ENCODE measurements at regions not wholly inside any gene's neighbourhood (a gene's known extent, or its start where the extent isn't known, plus 50 kb on each side); places are given as distances from the start of the nearest gene placed in this dataset.
A peak's percentile ranks its signal among the peaks of the same experiment; 100 is the strongest.

GRCh38 chr10:35890676-35891495 lies 248.8 kb upstream of the FZD8 start:
- ATAC-seq (peak; percentile 24), DNase-seq (no peak)
- Histone ChIP-seq H3K36me3 (no peaks in the 10 kb centered on the region), H3K4me3 (no peak overlapping the region), H3K27me3 (no peaks in the 10 kb centered on the region), H3K4me1 (peaks cover 3 to 5% of the 10 kb centered on the region in 2 donors), H3K9me3 (no peaks in the 10 kb centered on the region), H3K27ac (no peak overlapping the region)
- no peak for TF ChIP-seq CTCF (IDR thresholded peaks at IDR 0.05)
- intact Hi-C loops (cut with DNase I) = no loop called here

GRCh38 chr10:35889971-35890675 lies 248.0 kb upstream of the FZD8 start:
- TF ChIP-seq CTCF (IDR thresholded peaks at IDR 0.05) = no peak
- no peak overlapping the region for H3K4me3 ChIP-seq
- DNase-seq (peak in 1 of 4 donors; percentile 21), ATAC-seq (no peak)
- H3K27ac ChIP-seq = no peak overlapping the region
- no peaks in the 10 kb centered on the region for H3K36me3 ChIP-seq
- H3K4me1 ChIP-seq = peaks cover 3 to 5% of the 10 kb centered on the region in 2 donors
- H3K9me3 ChIP-seq = no peaks in the 10 kb centered on the region
- intact Hi-C loops (cut with DNase I) = no loop called here
- H3K27me3 ChIP-seq = no peaks in the 10 kb centered on the region

- Histone ChIP-seq H3K27me3 (no peaks in the 10 kb centered on the region), H3K9me3 (no peaks in the 10 kb centered on the region), H3K36me3 (no peaks in the 10 kb centered on the region), H3K4me1 (peaks cover 3 to 5% of the 10 kb centered on the region in 2 donors), H3K4me3 (no peak overlapping the region), H3K27ac (no peak overlapping the region)
- DNase-seq (no peak), ATAC-seq (no peak)
- intact Hi-C loops (cut with DNase I) = no loop called here
- no peak for TF ChIP-seq CTCF (IDR thresholded peaks at IDR 0.05)
These were observed 247.1 kb upstream of the FZD8 start for GRCh38 chr10:35889226-35889625.

- Histone ChIP-seq H3K27me3 (no peaks in the 10 kb centered on the region), H3K36me3 (no peaks in the 10 kb centered on the region), H3K27ac (no peak overlapping the region), H3K4me1 (peaks cover 3 to 5% of the 10 kb centered on the region in 2 donors), H3K4me3 (no peak overlapping the region), H3K9me3 (no peaks in the 10 kb centered on the region)
- no peak for ATAC-seq
- no peak for DNase-seq
- intact Hi-C loops (cut with DNase I) = no loop called here
- TF ChIP-seq CTCF (IDR thresholded peaks at IDR 0.05) = no peak
These were observed 246.3 kb upstream of the FZD8 start for GRCh38 chr10:35888400-35888799.

DNA sequence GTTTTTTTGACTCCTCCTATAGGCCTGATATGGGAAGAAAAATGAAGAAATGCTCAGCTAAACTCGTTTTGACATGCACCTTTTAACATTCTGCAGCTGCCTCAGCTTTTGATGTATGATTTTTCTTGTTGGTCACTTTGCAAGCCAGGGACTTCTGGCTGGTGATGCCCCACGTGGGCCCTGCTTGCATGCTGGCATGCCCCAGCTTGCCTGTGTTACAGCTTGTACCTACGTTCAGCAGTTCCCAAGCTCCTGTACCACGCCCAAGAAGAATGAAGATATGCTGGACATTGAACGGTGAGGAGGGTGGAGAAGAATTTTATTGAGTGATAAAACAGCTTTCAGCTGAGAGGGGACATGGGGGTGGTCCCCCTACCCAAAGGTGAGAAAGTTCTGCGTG lies 245.6 kb upstream of the FZD8 start:
- intact Hi-C loops (cut with DNase I) = no loop called here
- Histone ChIP-seq H3K4me1 (peaks cover 3 to 5% of the 10 kb centered on the region in 2 donors), H3K27ac (no peak overlapping the region), H3K27me3 (no peaks in the 10 kb centered on the region), H3K9me3 (no peaks in the 10 kb centered on the region), H3K36me3 (no peaks in the 10 kb centered on the region), H3K4me3 (no peak overlapping the region)
- DNase-seq = no peak
- no peak for ATAC-seq
- TF ChIP-seq CTCF (IDR thresholded peaks at IDR 0.05) = no peak

All from left lung (tissue), 4 donors.